Fibroblast of skin of scalp (primary cell): ENCODE measurements at regions not wholly inside any gene's neighbourhood (a gene's known extent, or its start where the extent isn't known, plus 50 kb on each side); places are given as distances from the start of the nearest gene placed in this dataset.
"Not testable (repeated sequence)": the region's sequence is repeated elsewhere in the genome, so short reads cannot be mapped to it uniquely, and the experiment has no call there.

ENCODE experiments used
- DNase-seq: peaks from one replicate; pipeline ENCODE4 v3.0.0-alpha.2; 2013

DNA sequence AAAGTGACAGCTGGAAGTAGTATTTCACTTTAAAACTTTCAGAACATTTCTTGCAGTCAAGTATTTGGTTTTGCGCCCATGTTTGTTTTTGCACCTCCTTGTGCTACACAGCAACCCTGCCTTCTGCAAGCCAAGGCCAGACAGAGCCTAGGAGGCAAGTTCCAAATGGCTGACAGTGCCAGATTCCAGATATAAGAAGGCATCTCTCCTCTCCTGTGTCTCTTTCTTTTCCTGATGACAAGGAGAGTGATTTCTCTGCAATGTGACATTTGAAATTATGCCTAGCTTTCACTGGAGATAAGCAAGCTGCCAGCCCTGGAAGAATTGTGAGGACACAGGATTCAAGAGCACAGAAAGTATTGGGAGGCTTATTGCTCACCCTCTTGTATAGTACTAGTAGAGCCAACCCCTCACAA is 149.1 kb upstream of the TENT5A start:
- DNase-seq: no peak

GRCh38 chr6:81900616-81901015 is 148.1 kb upstream of the TENT5A start:
- DNase-seq: no peak

- DNase-seq: no peak
These were observed 145.3 kb upstream of the TENT5A start for GRCh38 chr6:81897793-81898192.

- no peak for DNase-seq
These were observed 144.3 kb upstream of the TENT5A start for GRCh38 chr6:81896525-81897503.

DNA sequence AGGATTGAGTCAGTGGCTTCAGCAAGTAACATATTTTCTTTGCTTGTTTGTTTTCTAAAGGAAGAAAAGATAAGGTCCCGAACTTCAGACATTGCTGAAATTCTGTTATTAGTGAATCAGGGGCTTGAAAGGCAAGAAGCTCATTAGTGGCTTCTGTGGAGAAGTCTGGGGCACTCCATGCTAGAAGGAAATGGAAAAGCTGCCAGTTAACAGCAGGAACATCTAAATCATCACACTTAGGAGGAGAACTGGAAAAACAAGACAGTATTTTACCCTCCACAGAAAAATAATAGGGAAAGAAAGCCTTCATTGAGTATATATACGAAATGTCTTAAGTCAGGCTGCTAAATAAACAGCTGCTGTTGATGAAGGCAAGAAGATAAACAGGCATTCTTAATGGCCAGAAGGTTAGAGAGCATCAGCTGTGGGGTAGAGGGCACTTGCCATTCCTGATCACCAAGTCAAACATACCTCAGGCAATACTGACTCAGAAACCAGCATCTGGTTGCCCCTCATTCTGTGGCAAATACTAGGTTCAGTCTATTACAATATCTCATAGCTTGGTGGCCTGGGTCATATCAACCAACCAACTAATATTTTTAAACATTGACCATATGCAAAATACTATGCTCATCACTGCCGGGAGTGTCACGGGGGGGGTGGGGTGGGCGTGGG is 143.2 kb upstream of the TENT5A start:
- DNase-seq: peak; percentile 91

GRCh38 chr6:81894788-81895271 is 142.3 kb upstream of the TENT5A start:
- DNase-seq: no peak

- peak; percentile 25 for DNase-seq
These were observed 141.8 kb upstream of the TENT5A start for GRCh38 chr6:81894306-81894705.

DNA sequence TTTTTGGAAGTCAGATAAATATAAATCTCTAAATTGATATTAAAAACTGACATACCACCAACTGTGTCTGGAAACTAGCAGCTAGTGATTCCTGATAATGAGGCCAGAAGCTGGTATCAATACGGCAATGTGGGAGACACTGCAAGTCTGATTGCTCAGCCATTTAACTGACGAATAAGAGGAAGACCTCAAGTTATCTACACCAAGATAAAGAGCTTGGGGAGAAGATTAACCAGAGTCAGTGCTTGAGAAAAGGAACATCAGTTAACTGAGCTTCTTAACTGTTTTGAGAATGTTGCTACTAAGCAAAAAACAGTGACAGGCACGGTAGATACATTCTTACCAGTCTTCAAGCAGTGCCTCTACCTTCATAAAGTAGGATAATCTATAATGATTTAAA is 140.4 kb upstream of the TENT5A start:
- no peak for DNase-seq

GRCh38 chr6:81891874-81892273 is 139.4 kb upstream of the TENT5A start:
- no peak for DNase-seq

GRCh38 chr6:81890846-81891245 is 138.4 kb upstream of the TENT5A start:
- DNase-seq: peak; percentile 85

DNA sequence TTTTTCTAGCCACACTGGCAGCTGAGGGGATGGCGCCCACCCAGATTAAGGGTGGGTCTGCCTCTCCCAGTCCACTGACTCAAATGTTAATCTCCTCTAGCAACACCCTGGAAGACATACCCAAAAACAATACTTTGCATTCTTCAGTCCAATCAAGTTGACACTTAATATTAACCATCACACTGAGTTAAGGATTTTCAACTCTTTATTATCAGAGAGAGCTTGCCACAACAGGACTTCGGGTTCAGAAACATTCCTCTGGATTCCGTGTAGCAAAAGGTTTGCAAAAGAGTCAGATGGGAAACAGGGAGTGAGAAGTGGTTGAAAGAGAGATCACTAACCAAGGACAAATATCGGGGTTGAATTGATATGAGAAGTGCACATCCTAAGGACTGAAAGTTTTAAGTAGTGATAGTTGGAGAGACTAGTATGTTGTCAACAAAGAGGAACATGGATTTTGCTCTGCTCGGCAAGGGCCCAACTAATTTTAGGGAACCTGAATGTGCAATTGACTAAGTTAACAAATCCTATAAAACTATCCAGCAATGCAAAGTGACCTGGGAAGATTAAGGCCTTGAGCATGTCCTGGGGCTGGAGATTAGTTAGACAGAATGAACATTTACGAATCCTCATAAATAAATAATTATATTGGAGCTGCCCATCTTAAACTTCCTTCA is 137.0 kb upstream of the TENT5A start:
- no peak for DNase-seq

DNA sequence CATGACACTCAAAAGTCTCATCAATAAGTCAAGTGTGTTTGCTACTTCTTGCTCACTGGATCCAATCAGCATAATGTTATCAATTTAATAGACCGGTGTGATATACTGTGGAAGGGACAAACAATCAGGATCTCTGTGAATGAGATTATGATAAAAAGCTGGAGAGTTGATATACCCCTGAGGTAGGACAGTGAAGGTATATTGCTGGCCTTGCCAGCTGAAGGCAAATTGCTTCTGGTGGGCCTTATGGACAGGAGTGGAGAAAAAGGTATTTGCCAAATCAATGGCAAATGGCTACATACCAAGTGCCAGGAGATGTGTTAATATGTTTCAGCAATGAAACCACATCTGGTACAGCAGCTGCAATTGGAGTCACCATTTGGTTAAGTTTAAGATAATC is 134.4 kb upstream of the TENT5A start:
- not testable (repeated sequence) for DNase-seq

DNA sequence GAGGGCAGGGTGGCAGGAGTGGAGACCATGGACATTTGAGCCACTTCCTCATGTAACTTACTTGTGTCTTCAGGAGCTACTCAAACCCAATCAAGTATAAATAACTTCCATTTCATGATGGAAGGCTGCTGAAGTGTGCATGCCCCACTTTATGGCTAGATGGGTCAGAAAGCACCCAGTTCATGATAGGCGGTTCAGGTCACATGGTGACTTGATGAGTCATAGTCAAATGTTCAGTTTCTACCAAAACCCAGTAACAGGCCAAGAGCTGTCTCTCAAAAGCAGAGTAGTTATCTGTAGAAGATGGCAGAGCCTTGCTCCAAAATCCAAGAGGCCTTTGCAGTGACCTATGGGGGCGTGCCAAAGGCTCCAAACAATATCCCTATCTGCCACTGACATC is 133.7 kb upstream of the TENT5A start:
- DNase-seq: no peak

DNA sequence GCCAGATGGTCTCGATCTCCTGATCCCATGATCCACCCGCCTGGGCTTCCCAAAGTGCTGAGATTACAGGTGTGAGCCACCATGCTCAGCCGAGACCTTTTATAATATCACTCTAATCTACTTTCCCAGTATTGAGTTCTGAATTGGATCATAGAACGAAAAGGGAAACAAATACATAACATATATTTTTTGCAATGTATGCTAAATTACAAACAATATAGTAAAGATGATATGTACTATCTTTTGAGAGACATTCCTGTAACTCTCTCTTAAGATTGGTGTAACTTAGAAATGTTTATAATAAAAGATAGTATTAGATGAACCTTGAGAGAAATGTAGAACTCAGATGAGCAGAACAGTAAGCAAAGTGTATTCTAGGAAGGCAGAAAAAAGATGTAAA is 129.2 kb upstream of the TENT5A start:
- DNase-seq: no peak

DNA sequence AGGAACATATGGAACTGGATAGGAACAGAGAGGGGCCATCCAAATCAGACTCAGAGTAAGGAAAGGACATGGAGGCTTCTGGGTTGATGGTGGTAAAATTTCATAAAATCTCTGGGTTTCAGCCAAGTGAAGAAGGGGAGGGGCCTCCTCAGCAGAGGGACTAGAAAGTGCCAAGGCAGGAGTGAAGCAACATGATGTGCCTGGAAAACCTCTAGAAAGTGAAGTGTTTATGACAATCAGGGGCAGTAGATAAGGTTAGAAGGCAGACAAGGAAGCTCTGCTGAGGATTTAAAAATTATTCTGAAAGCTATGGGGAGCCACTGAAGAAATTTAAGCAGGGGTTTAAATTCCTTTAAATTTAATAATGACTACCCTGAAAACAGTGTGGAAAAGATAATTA is 126.0 kb upstream of the TENT5A start:
- DNase-seq: no peak

- no peak for DNase-seq
These were observed 124.5 kb upstream of the TENT5A start for GRCh38 chr6:81876971-81877370.

- no peak for DNase-seq
These were observed 123.4 kb upstream of the TENT5A start for GRCh38 chr6:81875782-81876293.

DNA sequence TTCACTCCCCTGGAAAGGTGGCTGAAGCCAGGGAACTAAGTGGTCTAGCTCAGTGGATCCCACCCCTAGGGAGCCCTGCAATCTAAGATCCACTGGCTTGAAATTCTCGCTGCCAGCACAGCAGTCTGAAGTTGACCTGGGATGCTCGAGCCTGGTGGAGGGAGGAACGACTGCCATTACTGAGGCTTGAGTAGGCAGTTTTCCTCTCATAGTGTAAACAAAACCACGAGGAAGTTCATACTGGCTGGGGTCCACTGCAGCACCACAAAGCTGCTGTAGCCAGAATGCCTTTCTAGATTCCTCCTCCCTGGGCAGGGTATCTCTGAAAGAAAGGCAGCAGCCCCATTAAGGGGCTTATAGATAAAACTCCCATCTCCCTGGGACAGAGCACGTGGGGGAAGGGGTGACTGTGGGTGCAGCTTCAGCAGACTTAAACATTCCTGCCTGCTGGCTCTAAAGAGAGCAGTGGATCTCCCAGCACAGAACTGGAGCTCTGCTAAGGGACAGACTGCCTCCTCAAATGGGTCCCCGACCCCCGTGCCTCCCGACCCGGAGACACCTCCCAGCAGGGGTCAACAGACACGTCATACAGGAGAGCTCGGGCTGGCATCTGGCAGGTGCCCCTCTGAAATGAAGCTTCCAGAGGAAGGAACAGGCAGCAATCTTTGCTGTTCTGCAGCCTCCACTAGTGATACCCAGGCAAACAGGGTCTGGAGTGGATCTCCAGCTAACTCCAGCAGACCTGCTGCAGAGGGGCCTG is 117.4 kb upstream of the TENT5A start:
- not testable (repeated sequence) for DNase-seq

GRCh38 chr6:81865712-81866111 is 113.2 kb upstream of the TENT5A start:
- peak; percentile 72 for DNase-seq

- no peak for DNase-seq
These were observed 111.6 kb upstream of the TENT5A start for GRCh38 chr6:81864124-81864523.

GRCh38 chr6:81863123-81863522 is 110.6 kb upstream of the TENT5A start:
- no peak for DNase-seq

DNA sequence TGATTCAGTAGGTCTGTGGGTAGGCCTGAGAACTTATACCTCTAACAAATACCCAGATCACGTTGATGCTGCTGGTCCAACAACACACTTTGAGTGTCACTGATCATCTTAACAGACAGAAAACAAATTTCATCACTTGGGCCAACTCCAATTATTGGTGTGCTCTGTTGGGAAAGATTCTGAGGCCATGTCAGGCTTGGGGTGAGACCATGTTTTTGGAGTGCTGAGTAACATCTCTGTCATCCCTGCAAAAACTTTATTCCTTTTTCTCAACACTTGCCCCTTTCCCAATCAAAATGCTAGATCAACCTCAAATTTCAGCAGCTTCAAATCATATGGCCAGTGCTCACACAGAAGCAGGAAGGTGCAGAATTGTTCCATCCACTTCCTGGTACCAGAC is 108.8 kb upstream of the TENT5A start:
- no peak for DNase-seq
